Fibroblast of skin of right quadriceps (primary cell): ENCODE measurements at regions not wholly inside any gene's neighbourhood (a gene's known extent, or its start where the extent isn't known, plus 50 kb on each side); places are given as distances from the start of the nearest gene placed in this dataset.
"Not testable (repeated sequence)": the region's sequence is repeated elsewhere in the genome, so short reads cannot be mapped to it uniquely, and the experiment has no call there.

ENCODE experiments used
- DNase-seq: peaks from one replicate; pipeline ENCODE4 v3.0.0-alpha.2; 2013

GRCh38 chr1:65020774-65021173, 54.4 kb upstream of the JAK1 start:
- DNase-seq = no peak

GRCh38 chr1:65021795-65022194, 55.4 kb upstream of the JAK1 start:
- no peak for DNase-seq

GRCh38 chr1:65022216-65022615, 55.9 kb upstream of the JAK1 start:
- no peak for DNase-seq

GRCh38 chr1:65025794-65026193, 59.4 kb upstream of the JAK1 start:
- DNase-seq = no peak

- DNase-seq = no peak
Measured at GRCh38 chr1:65026235-65026634, 59.9 kb upstream of the JAK1 start.

GRCh38 chr1:65027666-65028358, 61.5 kb upstream of the JAK1 start:
- no peak for DNase-seq

- DNase-seq = not testable (repeated sequence)
Measured at GRCh38 chr1:65029434-65029833, 63.1 kb upstream of the JAK1 start.

- DNase-seq = not testable (repeated sequence)
Measured at GRCh38 chr1:65034879-65035278, 68.5 kb upstream of the JAK1 start.

- no peak for DNase-seq
Measured at GRCh38 chr1:65036570-65037051, 70.3 kb upstream of the JAK1 start.

GRCh38 chr1:65039066-65039465, 72.7 kb upstream of the JAK1 start:
- no peak for DNase-seq

- no peak for DNase-seq
Measured at GRCh38 chr1:65039508-65039907, 73.2 kb upstream of the JAK1 start.

GRCh38 chr1:65042467-65042866, 76.1 kb upstream of the JAK1 start:
- DNase-seq = no peak

- DNase-seq = no peak
Measured at GRCh38 chr1:65044411-65044810, 78.1 kb upstream of the JAK1 start.

GRCh38 chr1:65045022-65045817, 78.9 kb upstream of the JAK1 start:
- no peak for DNase-seq

GRCh38 chr1:65048335-65048734, 82.0 kb upstream of the JAK1 start:
- DNase-seq = no peak

GRCh38 chr1:65049941-65050713, 83.8 kb upstream of the JAK1 start:
- DNase-seq = no peak

- no peak for DNase-seq
Measured at GRCh38 chr1:65050735-65051134, 84.4 kb upstream of the JAK1 start.

- no peak for DNase-seq
Measured at GRCh38 chr1:65054481-65054880, 88.1 kb upstream of the JAK1 start.

- DNase-seq = no peak
Measured at GRCh38 chr1:65055747-65056146, 89.4 kb upstream of the JAK1 start.

GRCh38 chr1:65056234-65056633, 89.9 kb upstream of the JAK1 start:
- DNase-seq = no peak

GRCh38 chr1:65056866-65057265, 90.5 kb upstream of the JAK1 start:
- no peak for DNase-seq

- peak; percentile 46 for DNase-seq
Measured at GRCh38 chr1:65059930-65060538, 88.0 kb upstream of the AK4 start.

- no peak for DNase-seq
Measured at GRCh38 chr1:65062339-65062738, 85.7 kb upstream of the AK4 start.
